ENCODE measurements at regions not wholly inside any gene's neighbourhood (a gene's known extent, or its start where the extent isn't known, plus 50 kb on each side); places are given as distances from the start of the nearest gene placed in this dataset.

DNA sequence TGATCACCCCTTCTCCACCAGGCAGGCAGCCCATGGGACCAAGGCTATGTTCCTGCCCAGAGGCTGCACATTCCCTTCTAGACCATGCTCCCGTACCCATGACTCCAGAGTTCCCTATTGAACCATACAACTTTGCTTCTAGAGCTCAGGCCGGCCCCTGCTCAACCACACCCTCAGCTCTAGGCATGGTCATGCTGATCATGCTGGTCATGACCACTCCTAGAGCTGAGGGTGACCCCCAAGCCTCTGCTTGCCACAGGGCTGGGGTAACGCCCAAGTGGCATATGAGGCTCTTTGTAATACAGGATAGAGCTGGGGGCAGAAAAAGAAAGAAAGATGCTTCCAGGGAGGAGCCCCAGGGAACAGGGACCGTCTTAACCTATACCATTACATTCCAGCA is 301.8 kb downstream of the SP3 start (continued):
- no peak for TF ChIP-seq ZNF580 (CRISPR knock-in tag; IDR thresholded peaks at IDR 0.05; ENCODE audit: borderline replicate concordance, low read depth)
- TF ChIP-seq TBP (CRISPR knock-in tag; IDR thresholded peaks at IDR 0.05) = no peak
- TF ChIP-seq FOXP1 (IDR thresholded peaks at IDR 0.05) = no peak
- TF ChIP-seq FOXP1 (CRISPR knock-in tag; IDR thresholded peaks at IDR 0.05) = no peak
- no peak for TF ChIP-seq ZNF792 (CRISPR knock-in tag; IDR thresholded peaks at IDR 0.05)

GRCh38 chr2:173663835-173664512 is 301.2 kb downstream of the SP3 start:
- ATAC-seq (no peak), FAIRE-seq (no peak)

More at GRCh38 chr2:173663835-173664512, 301.2 kb downstream of the SP3 start:
- no peak for TF ChIP-seq ZNF556 (CRISPR knock-in tag; IDR thresholded peaks at IDR 0.05; ENCODE audit: borderline replicate concordance)
- TF ChIP-seq ZNF841 (CRISPR knock-in tag; IDR thresholded peaks at IDR 0.05; ENCODE audit: borderline replicate concordance) = no peak
- no peak for TF ChIP-seq ELF4 (CRISPR knock-in tag; IDR thresholded peaks at IDR 0.05; ENCODE audit: borderline replicate concordance)
- TF ChIP-seq, protein P1, sequence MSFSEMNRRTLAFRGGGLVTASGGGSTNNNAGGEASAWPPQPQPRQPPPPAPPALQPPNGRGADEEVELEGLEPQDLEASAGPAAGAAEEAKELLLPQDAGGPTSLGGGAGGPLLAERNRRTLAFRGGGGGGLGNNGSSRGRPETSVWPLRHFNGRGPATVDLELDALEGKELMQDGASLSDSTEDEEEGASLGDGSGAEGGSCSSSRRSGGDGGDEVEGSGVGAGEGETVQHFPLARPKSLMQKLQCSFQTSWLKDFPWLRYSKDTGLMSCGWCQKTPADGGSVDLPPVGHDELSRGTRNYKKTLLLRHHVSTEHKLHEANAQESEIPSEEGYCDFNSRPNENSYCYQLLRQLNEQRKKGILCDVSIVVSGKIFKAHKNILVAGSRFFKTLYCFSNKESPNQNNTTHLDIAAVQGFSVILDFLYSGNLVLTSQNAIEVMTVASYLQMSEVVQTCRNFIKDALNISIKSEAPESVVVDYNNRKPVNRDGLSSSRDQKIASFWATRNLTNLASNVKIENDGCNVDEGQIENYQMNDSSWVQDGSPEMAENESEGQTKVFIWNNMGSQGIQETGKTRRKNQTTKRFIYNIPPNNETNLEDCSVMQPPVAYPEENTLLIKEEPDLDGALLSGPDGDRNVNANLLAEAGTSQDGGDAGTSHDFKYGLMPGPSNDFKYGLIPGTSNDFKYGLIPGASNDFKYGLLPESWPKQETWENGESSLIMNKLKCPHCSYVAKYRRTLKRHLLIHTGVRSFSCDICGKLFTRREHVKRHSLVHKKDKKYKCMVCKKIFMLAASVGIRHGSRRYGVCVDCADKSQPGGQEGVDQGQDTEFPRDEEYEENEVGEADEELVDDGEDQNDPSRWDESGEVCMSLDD (CRISPR knock-in tag; IDR thresholded peaks at IDR 0.05; ENCODE audit: borderline replicate concordance) = no peak
- TF ChIP-seq ARNT2 (CRISPR knock-in tag; IDR thresholded peaks at IDR 0.05; ENCODE audit: low read depth) = no peak
- no peak for TF ChIP-seq ZNF547 (CRISPR knock-in tag; IDR thresholded peaks at IDR 0.05)
- TF ChIP-seq ATF2 (CRISPR knock-in tag; IDR thresholded peaks at IDR 0.05) = no peak
- H3K9ac ChIP-seq (ENCODE audit: insufficient read depth, low read depth, low read length) = no peak overlapping the region
- H4K20me1 ChIP-seq (ENCODE audit: insufficient read depth, low read length) = no peaks in the 10 kb centered on the region
- DNase-seq (ENCODE audit: low spot score) = no peak
- H3K36me3 ChIP-seq (replicated peaks in 1 of 2; ENCODE audit: control insufficient read depth in 1 of 2, insufficient read depth in 2 of 2, low read length in 2 of 2) = no peaks in the 10 kb centered on the region
- peaks cover 0 to 11% of the 10 kb centered on the region in 2 experiments; a peak in 2 of 5 replicates for H3K27me3 ChIP-seq (ENCODE audit: control insufficient read depth in 1 of 2, insufficient read depth in 2 of 2, low read length in 2 of 2)
- H3K79me2 ChIP-seq (ENCODE audit: insufficient read depth, low read length) = no peaks in the 10 kb centered on the region
- CTCF ChIA-PET (ENCODE audit: low intra/inter-chr PET ratio, low total read pairs) = no interaction called here
- POLR2A ChIA-PET = no interaction called here
- intact Hi-C loops (cut with micrococcal nuclease; ENCODE audit: unreplicated experiment) (loop anchor here (10.0 kb wide), 1 partner anchor 259 kb away; no protein-coding TSS in a partner anchor), in situ Hi-C loops (cut with HindIII; ENCODE audit: extremely low pct_ligation_motif_present, low pct_unique_long_range_greater_than_20kb) (no loop called here)
- H3K9me3 ChIP-seq (ENCODE audit: low read length) = no peaks in the 10 kb centered on the region
- H3K4me1 ChIP-seq (ENCODE audit: insufficient read depth, low read length) = no peaks in the 10 kb centered on the region
- H3K27ac ChIP-seq (ENCODE audit: extremely low read length, insufficient read depth, low read length) = no peak overlapping the region
- no peak overlapping the region for H2AFZ ChIP-seq (ENCODE audit: low read length)
- BruUV-seq (replicated peaks) = no TSS peak
- no peak overlapping the region for H3K4me2 ChIP-seq (ENCODE audit: low read depth, low read length)
- WGBS (ENCODE audit: low lambda C conversion rate) = 22% methylated on average over 5 of the region's 5 CpGs
- no peak overlapping the region for H3K4me3 ChIP-seq (replicated peaks in 1 of 3; ENCODE audit: insufficient read depth in 1 of 3, low read depth in 2 of 3, low read length in 3 of 3)

Data from HepG2 (cell line).